HG03103 (cell line): ENCODE measurements at regions not wholly inside any gene's neighbourhood (a gene's known extent, or its start where the extent isn't known, plus 50 kb on each side); places are given as distances from the start of the nearest gene placed in this dataset.

Experiments
- ATAC-seq: cut with Tn5 transposase; IDR thresholded peaks from one replicate; pipeline ENCODE4 v1.9.1; 2021; ENCODE audit warnings: low read depth; ENCODE audit not compliant: unreplicated experiment

DNA sequence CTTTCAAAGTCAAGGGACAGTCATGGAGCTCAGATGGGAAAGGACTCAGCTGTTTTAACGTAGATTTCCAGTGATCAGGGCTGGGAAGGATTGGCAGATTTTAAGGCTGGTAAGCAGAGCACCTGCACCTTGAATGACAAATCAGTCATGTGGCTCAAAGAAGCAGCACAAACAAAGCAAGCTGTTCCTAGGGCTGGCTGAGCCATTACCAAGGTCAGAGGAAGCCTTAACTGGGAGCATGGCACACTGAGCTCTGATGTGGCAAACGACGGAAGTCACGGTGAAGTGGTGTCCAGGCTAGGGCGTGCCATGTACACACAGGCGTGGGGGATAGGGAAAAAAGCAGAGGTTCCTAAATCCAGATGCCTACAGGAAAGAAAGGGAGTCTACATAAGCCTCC is 84.6 kb upstream of the PFN2 start:
- ATAC-seq: no peak

- ATAC-seq: no peak
These were observed 83.9 kb upstream of the PFN2 start for GRCh38 chr3:150054635-150055034.

DNA sequence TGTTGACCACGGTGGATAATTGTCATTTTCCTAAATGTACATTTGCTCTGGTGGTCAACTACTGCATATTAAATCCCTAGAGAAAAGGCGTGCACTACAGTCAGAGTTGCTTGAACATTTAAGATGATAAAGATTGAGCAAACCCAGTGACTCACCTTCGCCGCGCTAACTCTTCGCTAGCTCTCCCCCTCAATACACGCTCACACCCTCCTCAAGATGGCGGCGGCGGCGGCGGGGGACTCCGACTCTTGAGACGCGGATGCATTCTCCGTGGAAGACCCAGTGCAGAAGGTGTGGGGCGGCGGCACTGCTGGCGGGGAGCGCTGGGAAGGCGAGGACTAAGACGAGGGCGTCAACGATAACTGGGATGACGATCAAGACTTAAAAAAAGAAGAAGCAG is 79.8 kb upstream of the PFN2 start:
- no peak for ATAC-seq

DNA sequence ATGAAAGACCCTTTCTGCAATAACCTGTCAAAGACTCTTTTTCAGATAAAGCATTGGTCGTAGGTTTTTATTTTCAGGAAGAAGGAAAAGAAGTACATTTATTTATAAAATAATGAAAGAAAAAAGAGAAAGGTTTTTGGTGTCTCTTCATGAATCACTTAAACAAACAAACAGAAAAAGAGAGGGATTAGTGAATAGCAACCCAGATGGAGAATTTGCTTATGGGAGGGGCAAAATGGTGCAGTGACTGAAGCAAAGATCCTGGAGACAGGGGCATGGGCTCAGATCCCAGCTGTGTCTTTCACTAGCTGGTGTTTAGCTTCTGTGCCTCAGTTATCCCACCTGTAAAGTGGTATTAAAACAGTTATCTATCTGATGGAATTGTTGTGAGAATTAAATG is 78.6 kb upstream of the PFN2 start:
- no peak for ATAC-seq

DNA sequence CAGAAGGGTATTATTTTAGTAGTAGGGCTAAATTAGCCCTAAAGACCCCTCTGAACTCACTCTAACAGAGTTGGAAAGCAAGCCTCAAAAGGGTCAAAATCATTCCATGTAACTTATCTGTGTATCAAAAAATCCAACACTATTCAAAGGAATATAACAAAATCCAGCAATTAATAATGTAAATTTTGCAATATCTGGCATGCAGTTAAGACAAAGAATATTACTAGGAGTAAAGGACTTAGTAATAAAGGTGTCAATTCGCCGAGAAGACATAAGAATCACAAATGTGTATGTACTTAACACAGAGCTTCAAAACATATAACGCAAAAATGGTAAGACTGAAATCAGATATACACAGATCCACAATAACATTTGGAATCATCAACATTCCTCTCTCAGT is 71.2 kb upstream of the PFN2 start:
- ATAC-seq: no peak

DNA sequence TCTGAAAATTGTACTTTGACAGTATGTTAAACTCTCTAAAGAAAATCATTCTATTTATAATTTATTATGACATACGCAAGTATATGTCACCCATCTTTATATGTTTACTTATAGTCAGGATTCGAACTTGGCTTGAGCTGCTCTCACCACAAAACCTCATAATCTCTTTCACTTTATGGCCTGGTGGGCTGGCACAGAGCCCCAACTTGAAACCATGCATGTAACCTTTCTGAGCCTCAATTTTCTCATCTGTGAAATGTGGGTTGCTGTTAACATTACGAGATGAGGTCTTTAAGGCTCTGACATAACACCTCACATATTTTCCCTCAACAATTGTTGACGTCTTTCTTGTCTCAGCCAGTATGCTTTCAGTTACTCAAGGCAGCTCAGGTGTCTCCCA is 69.4 kb upstream of the PFN2 start:
- ATAC-seq: no peak

GRCh38 chr3:150038830-150039229 is 68.1 kb upstream of the PFN2 start:
- ATAC-seq: no peak

GRCh38 chr3:150036780-150037179 is 66.1 kb upstream of the PFN2 start:
- ATAC-seq: no peak

- ATAC-seq: no peak
These were observed 65.4 kb upstream of the PFN2 start for GRCh38 chr3:150035910-150036612.

GRCh38 chr3:150035301-150035779 is 64.6 kb upstream of the PFN2 start:
- ATAC-seq: no peak

- no peak for ATAC-seq
These were observed 63.0 kb upstream of the PFN2 start for GRCh38 chr3:150033721-150034120.

- ATAC-seq: no peak
These were observed 60.1 kb upstream of the PFN2 start for GRCh38 chr3:150030841-150031240.

DNA sequence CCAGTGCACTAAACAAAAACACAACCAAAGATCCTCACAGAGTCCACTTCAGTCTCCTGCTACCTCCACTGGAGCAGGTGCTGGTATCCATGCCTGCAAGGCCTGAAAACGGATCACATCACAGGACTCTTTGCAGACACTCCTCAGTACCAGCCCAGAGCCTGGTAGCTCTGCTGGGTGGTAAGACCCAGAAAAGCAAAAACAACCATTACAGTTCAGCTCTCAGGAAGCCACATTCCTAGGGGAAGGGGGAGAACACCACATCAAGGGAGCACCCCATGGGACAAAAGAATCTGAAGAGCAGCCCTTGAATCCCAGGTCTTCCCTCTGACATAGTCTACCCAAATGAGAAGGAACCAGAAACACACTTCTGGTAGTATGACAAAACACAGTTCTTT is 52.5 kb upstream of the PFN2 start:
- ATAC-seq: no peak

- no peak for ATAC-seq
These were observed 51.9 kb upstream of the PFN2 start for GRCh38 chr3:150022381-150023238.

DNA sequence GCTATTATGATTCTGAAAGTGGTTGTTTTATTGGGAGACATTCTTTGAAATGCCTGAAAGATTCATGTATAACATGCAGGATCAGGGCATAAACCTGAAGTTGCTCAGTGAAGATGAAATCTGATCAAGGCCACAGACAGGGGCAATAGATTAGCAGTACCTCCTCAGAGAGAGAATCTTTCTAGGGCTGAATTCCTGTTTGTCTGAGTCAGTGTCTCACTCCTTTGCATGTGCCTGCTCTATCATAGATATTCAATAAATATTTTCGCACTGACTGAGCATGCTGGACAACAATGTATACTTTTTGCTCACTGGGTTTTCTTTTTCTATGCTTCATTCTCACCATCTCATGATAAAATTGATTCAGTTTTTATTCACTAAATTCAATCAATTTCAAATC is 49.8 kb upstream of the PFN2 start:
- no peak for ATAC-seq
